ENCODE measurements at regions not wholly inside any gene's neighbourhood (a gene's known extent, or its start where the extent isn't known, plus 50 kb on each side); places are given as distances from the start of the nearest gene placed in this dataset.

DNA sequence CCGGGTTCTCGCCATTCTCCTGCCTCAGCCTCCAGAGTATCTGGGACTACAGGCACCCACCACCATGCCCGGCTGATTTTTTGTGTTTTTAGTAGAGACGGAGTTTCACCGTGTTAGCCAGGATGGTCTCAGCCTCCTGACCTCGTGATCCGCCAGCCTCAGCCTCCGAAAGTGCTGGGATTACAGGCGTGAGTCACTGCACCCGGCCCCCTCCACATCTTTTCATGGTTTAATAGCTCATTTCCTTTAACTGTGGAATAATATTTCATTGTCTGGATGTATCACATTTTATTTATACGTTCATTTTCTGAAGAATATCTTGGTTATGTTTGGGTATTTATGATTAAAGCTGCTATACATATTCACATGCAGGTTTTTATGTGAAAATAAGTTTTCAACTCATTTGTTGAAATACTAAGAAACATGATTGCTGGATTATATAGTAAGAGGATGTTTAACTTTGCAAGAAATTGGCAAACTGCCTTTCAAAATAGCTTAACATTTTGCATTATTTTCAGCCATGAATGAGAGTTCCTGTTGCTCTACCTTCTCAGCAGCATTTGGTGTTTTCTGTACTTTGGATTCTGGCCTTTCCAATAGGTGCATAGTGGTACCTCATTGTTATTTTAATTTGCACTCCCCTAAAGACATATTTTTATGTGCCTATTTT is 591.9 kb downstream of the TECRL start:
- Histone ChIP-seq H3K9me3 (no peaks in the 10 kb centered on the region), H3K36me3 (no peaks in the 10 kb centered on the region), H3K27me3 (no peaks in the 10 kb centered on the region), H3K4me1 (no peaks in the 10 kb centered on the region), H3K4me3 (no peak overlapping the region), H3K27ac (no peak overlapping the region)
- DNase-seq (ENCODE audit: extremely low spot score in 2 of 2) = no peak
- intact Hi-C loops (cut with DNase I) = no loop called here
- no peak for TF ChIP-seq POLR2AphosphoS5 (IDR thresholded peaks at IDR 0.05; ENCODE audit: insufficient read depth in 1 of 2, low read depth in 1 of 2)
- TF ChIP-seq, protein P1, sequence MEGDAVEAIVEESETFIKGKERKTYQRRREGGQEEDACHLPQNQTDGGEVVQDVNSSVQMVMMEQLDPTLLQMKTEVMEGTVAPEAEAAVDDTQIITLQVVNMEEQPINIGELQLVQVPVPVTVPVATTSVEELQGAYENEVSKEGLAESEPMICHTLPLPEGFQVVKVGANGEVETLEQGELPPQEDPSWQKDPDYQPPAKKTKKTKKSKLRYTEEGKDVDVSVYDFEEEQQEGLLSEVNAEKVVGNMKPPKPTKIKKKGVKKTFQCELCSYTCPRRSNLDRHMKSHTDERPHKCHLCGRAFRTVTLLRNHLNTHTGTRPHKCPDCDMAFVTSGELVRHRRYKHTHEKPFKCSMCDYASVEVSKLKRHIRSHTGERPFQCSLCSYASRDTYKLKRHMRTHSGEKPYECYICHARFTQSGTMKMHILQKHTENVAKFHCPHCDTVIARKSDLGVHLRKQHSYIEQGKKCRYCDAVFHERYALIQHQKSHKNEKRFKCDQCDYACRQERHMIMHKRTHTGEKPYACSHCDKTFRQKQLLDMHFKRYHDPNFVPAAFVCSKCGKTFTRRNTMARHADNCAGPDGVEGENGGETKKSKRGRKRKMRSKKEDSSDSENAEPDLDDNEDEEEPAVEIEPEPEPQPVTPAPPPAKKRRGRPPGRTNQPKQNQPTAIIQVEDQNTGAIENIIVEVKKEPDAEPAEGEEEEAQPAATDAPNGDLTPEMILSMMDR (IDR thresholded peaks at IDR 0.05) = no peak
- TF ChIP-seq POLR2A (IDR thresholded peaks at IDR 0.05) = no peak

DNA sequence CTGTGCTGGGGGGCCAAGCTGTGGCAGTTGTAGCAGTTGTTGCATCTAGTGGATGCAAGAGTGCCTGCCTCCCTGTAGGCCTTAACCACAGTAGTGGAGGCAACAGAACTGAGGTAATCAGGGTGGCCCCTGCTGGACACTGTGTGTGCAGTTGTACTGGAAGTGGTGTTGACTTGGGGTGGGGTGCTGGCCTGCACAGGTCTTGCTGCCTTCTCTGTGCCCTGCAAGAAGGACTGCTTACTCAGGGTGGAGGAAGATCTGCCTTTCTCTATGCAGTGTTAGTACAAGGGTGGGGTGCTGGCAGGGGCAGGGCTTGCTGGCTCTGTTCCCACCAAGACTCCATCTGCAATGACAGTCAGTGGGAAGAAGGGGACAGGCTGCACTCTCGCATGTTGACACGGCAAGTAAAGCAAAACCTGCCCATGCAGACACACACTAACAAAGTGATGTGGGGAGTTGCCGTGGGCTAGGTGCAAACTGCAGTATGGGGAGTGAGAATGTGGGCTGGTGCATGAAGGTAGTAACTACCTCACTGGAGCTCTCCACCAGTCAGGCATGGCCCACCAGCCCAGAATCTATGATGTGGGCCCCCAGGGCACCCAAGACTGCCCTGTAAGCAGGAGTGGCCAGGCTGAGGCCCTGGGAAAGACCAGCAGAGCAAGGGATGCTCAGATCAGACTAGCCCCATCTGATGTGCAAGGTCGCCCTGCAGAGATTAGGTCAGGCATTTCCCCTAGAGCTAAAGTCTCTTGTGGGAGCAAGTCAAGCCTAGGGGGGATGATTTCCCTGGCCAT is 594.9 kb downstream of the TECRL start:
- H3K27ac ChIP-seq = no peak overlapping the region
- H3K4me3 ChIP-seq = no peak overlapping the region
- no peaks in the 10 kb centered on the region for H3K36me3 ChIP-seq
- intact Hi-C loops (cut with DNase I) = no loop called here
- TF ChIP-seq POLR2AphosphoS5 (IDR thresholded peaks at IDR 0.05; ENCODE audit: insufficient read depth in 1 of 2, low read depth in 1 of 2) (no peak), POLR2A (IDR thresholded peaks at IDR 0.05) (no peak)
- TF ChIP-seq, protein P1 (IDR thresholded peaks at IDR 0.05) = no peak
- no peaks in the 10 kb centered on the region for H3K4me1 ChIP-seq
- H3K9me3 ChIP-seq = no peaks in the 10 kb centered on the region
- no peak for DNase-seq (ENCODE audit: extremely low spot score in 2 of 2)
- no peaks in the 10 kb centered on the region for H3K27me3 ChIP-seq

DNA sequence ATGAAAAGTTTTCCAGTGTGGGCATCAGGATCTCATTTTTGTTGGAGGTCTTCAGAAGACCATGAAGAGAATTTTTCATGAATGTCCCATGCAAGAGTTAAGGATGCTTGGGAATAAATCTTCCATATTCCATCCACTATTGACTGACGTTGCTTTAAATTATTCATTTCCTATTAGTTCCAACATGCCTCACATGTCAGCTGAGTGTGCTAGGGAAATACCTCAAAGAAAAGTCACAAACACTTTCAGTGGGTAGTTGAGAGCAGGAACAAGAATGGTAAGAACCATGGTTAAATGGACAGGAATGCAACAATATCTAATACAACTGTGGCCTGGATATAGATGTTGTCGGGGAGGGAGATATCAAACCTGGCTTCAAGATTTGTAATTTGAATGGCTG is 610.1 kb downstream of the TECRL start:
- H3K27me3 ChIP-seq = no peaks in the 10 kb centered on the region
- intact Hi-C loops (cut with DNase I) = no loop called here
- no peaks in the 10 kb centered on the region for H3K9me3 ChIP-seq
- no peak for DNase-seq (ENCODE audit: extremely low spot score in 2 of 2)
- no peak overlapping the region for H3K27ac ChIP-seq
- TF ChIP-seq, protein P1 (IDR thresholded peaks at IDR 0.05) = no peak
- no peak for TF ChIP-seq POLR2AphosphoS5 (IDR thresholded peaks at IDR 0.05; ENCODE audit: insufficient read depth in 1 of 2, low read depth in 1 of 2)
- no peak for TF ChIP-seq POLR2A (IDR thresholded peaks at IDR 0.05)
- no peaks in the 10 kb centered on the region for H3K4me1 ChIP-seq
- H3K36me3 ChIP-seq = no peaks in the 10 kb centered on the region
- no peak overlapping the region for H3K4me3 ChIP-seq

DNA sequence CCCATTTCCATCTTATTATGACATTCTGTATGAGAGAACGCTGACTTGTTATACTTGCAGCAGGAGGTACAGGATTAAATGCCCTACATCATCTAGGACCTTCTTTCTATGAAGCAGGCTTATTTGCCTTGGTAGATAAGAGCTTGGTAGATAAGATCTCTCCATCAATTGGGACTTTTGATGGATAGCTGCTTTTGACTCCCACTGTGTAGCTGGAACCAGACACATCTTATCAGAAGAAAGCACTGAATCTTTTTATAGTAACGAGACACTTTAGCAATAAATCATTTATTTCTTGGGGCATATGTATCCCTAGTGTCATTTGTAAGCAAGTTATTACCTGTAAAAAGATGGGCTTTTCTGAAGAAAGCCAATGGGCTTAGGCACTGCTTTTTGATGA is 613.9 kb downstream of the TECRL start:
- Histone ChIP-seq H3K36me3 (no peaks in the 10 kb centered on the region), H3K4me1 (no peaks in the 10 kb centered on the region), H3K4me3 (no peak overlapping the region), H3K27ac (no peak overlapping the region), H3K9me3 (no peaks in the 10 kb centered on the region), H3K27me3 (no peaks in the 10 kb centered on the region)
- intact Hi-C loops (cut with DNase I) = no loop called here
- DNase-seq (ENCODE audit: extremely low spot score in 2 of 2) = no peak
- TF ChIP-seq POLR2AphosphoS5 (IDR thresholded peaks at IDR 0.05; ENCODE audit: insufficient read depth in 1 of 2, low read depth in 1 of 2) (no peak), POLR2A (IDR thresholded peaks at IDR 0.05) (no peak)
- TF ChIP-seq, protein P1 (IDR thresholded peaks at IDR 0.05) = no peak

DNA sequence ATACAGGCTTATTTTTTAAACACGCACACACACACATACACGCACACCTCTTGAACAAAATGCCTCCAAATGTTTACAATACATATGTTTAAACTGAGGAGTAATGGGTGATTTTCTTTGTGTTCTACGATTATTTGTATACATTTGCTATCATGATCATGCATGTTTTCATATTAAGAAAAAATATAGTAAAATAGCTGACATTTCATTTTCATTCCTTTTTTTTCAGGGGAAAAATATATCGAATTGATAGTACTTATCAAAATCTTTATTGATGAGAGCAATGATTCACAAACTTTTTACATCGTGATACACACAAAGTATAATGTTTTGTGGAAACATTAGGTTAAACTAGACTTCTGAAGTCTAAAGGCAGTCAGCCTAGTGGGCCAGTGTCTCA is 618.9 kb downstream of the TECRL start:
- no peak for DNase-seq (ENCODE audit: extremely low spot score in 2 of 2)
- H3K27me3 ChIP-seq = no peaks in the 10 kb centered on the region
- no peaks in the 10 kb centered on the region for H3K4me1 ChIP-seq
- intact Hi-C loops (cut with DNase I) = no loop called here
- H3K36me3 ChIP-seq = no peaks in the 10 kb centered on the region
- no peak overlapping the region for H3K27ac ChIP-seq
- no peaks in the 10 kb centered on the region for H3K9me3 ChIP-seq
- no peak overlapping the region for H3K4me3 ChIP-seq
- TF ChIP-seq POLR2AphosphoS5 (IDR thresholded peaks at IDR 0.05; ENCODE audit: insufficient read depth in 1 of 2, low read depth in 1 of 2) = no peak
- TF ChIP-seq, protein P1 (IDR thresholded peaks at IDR 0.05) = no peak
